GM12891 (cell line): ENCODE measurements at regions not wholly inside any gene's neighbourhood (a gene's known extent, or its start where the extent isn't known, plus 50 kb on each side); places are given as distances from the start of the nearest gene placed in this dataset.

ENCODE experiments used
- POLR2A ChIP-seq: IDR thresholded peaks from 2 replicates; pipeline ENCODE4 v1.6.1; 2011; ENCODE audit warnings: low read depth, low read length, control low read depth
- POLR2AphosphoS5 ChIP-seq: IDR thresholded peaks from 2 replicates; pipeline ENCODE4 v1.6.1; 2011; ENCODE audit warnings: low read depth, low read length, control low read depth
- POU2F2 ChIP-seq: IDR thresholded peaks from 2 replicates; pipeline ENCODE4 v1.6.1; 2011; ENCODE audit warnings: low read depth, mild to moderate bottlenecking, control low read depth, low read length, moderate library complexity
- SPI1 ChIP-seq: IDR thresholded peaks from 2 replicates; pipeline ENCODE4 v1.6.1; 2011; ENCODE audit warnings: low read depth, low read length, control low read depth
- TAF1 ChIP-seq: IDR thresholded peaks from 2 replicates; pipeline ENCODE4 v1.6.1; 2011; ENCODE audit warnings: low read depth, low read length, control low read depth

- TF ChIP-seq TAF1 (no peak), POLR2A (no peak), POU2F2 (no peak), POLR2AphosphoS5 (no peak), SPI1 (no peak)
Measured at GRCh38 chr3:118097226-118097625, 937.4 kb downstream of the IGSF11 start.
